ENCODE measurements at regions not wholly inside any gene's neighbourhood (a gene's known extent, or its start where the extent isn't known, plus 50 kb on each side); places are given as distances from the start of the nearest gene placed in this dataset.

DNA sequence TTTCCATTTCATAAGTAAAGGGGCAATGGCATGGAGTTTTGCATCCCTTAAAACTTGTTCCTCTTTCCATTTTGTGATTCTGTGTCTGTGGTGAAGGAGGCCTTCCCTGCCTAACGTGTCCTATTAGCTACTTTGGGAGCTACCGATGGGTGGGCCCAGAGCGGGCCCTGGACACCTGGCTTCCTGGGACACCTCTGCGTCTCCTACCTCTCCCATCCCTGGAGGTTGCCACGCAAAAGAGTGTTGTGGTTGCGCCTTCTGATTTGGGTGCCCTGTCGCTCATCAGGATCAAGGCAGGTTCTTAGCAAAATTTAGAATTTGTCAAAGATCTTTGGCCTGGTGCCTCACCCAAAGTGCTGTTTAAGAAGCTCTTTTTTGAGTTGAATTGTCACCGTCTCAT is 116.4 kb upstream of the CACNA1E start:
- H3K27me3 ChIP-seq (replicated peaks; ENCODE audit: control insufficient read depth, insufficient read depth, low read length) = peaks cover 3% of the 10 kb centered on the region
- H3K4me3 ChIP-seq (ENCODE audit: low read length) = no peak overlapping the region
- H3K9me3 ChIP-seq (ENCODE audit: control insufficient read depth, low read length) = peaks cover 7% of the 10 kb centered on the region
- no peaks in the 10 kb centered on the region for H3K36me3 ChIP-seq (ENCODE audit: control insufficient read depth, insufficient read depth, low read length, severe bottlenecking)
- H3K4me1 ChIP-seq (ENCODE audit: control insufficient read depth, insufficient read depth, low read length) = no peaks in the 10 kb centered on the region
- no peak for DNase-seq (ENCODE audit: low read depth)
- no peak overlapping the region for H3K9ac ChIP-seq (ENCODE audit: low read length)

DNA sequence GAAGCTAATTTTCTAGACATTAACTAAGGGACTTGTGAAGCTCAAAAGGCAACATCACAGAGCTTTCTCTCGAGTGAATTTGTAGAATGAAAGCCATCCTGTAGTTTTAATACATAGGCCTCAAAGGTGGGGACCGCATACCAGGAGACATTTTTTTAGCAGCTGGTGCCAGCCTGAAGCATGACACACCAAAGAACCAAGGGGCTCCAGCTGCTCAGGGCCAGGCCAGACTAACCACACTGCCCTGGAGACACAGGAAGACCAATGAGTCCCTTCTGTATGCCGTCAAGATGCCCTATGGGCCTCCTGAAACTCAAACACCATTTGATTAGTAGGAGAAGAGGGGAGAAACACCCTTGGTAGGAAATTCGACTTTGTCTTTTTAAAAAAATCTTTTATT is 113.9 kb upstream of the CACNA1E start:
- no peaks in the 10 kb centered on the region for H3K27me3 ChIP-seq (replicated peaks; ENCODE audit: control insufficient read depth, insufficient read depth, low read length)
- H3K9me3 ChIP-seq (ENCODE audit: control insufficient read depth, low read length) = peaks cover 10% of the 10 kb centered on the region
- no peaks in the 10 kb centered on the region for H3K36me3 ChIP-seq (ENCODE audit: control insufficient read depth, insufficient read depth, low read length, severe bottlenecking)
- H3K4me3 ChIP-seq (ENCODE audit: low read length) = no peak overlapping the region
- H3K9ac ChIP-seq (ENCODE audit: low read length) = no peak overlapping the region
- DNase-seq (ENCODE audit: low read depth) = no peak
- H3K4me1 ChIP-seq (ENCODE audit: control insufficient read depth, insufficient read depth, low read length) = no peaks in the 10 kb centered on the region

DNA sequence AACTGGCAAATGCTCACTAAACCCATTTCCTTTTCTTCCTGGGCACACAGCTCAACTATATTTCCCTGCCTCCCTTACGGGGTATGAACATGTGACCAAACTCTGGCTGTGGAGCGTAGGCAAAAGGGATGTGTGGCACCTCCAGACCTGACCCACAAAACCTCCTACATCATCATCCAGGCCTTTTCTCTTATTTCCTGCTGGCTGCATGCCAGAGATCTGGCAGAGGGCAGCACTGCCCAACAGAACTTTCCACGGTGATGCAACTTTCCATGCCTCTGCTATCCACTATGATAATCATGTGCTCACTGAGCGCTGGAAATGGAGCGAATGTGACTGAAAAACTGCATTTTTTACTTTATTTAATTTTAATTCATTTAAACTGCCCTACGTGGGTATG is 99.6 kb upstream of the CACNA1E start:
- no peak for DNase-seq (ENCODE audit: low read depth)
- peaks cover 2% of the 10 kb centered on the region for H3K27me3 ChIP-seq (replicated peaks; ENCODE audit: control insufficient read depth, insufficient read depth, low read length)
- no peak overlapping the region for H3K9ac ChIP-seq (ENCODE audit: low read length)
- H3K36me3 ChIP-seq (ENCODE audit: control insufficient read depth, insufficient read depth, low read length, severe bottlenecking) = no peaks in the 10 kb centered on the region
- H3K4me1 ChIP-seq (ENCODE audit: control insufficient read depth, insufficient read depth, low read length) = no peaks in the 10 kb centered on the region
- peaks cover 8% of the 10 kb centered on the region for H3K9me3 ChIP-seq (ENCODE audit: control insufficient read depth, low read length)
- H3K4me3 ChIP-seq (ENCODE audit: low read length) = no peak overlapping the region

DNA sequence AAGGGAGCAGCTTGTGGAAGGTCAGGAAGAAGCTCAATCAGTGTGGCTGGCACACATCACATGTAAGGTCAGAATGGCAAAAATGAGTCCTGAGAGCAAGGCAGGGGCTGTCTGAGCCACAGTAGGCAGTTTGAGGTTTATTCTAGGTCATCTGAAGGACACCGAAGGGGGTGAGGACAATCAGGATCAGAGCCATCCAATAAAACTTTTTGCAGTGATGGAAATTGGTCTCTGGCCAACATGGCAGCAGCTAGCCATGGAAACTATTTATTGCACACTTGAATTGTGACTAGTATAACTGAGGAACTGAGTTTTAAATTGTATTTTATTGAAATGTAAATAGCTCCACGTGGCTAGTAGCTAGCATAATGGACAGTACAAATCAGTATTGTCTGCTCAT is 97.0 kb upstream of the CACNA1E start:
- no peak overlapping the region for H3K9ac ChIP-seq (ENCODE audit: low read length)
- H3K9me3 ChIP-seq (ENCODE audit: control insufficient read depth, low read length) = peaks cover 4% of the 10 kb centered on the region
- no peaks in the 10 kb centered on the region for H3K4me1 ChIP-seq (ENCODE audit: control insufficient read depth, insufficient read depth, low read length)
- H3K4me3 ChIP-seq (ENCODE audit: low read length) = no peak overlapping the region
- H3K36me3 ChIP-seq (ENCODE audit: control insufficient read depth, insufficient read depth, low read length, severe bottlenecking) = no peaks in the 10 kb centered on the region
- no peak for DNase-seq (ENCODE audit: low read depth)
- H3K27me3 ChIP-seq (replicated peaks; ENCODE audit: control insufficient read depth, insufficient read depth, low read length) = peaks cover 13% of the 10 kb centered on the region

DNA sequence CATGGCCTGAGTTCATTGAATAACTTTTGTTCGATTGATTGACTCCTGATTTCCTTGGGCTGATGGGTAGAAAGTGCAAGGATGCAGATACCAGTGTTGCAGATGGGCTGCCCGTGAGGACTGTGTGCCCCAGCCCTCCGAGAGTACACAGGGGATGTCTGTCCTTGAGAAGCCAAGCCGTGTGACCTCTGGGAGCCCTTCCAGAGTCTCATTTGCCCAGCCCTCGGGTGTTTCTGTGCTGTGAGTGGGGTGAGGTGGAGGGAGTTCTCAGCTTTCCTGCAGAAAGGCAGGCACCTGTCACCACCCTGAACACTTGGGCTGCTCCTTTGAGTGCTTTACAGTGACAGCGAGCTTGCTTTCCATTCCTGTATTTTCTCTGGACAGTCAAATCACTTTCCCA is 96.4 kb upstream of the CACNA1E start:
- no peak overlapping the region for H3K4me3 ChIP-seq (ENCODE audit: low read length)
- peaks cover 15% of the 10 kb centered on the region for H3K27me3 ChIP-seq (replicated peaks; ENCODE audit: control insufficient read depth, insufficient read depth, low read length)
- DNase-seq (ENCODE audit: low read depth) = no peak
- H3K36me3 ChIP-seq (ENCODE audit: control insufficient read depth, insufficient read depth, low read length, severe bottlenecking) = no peaks in the 10 kb centered on the region
- H3K9ac ChIP-seq (ENCODE audit: low read length) = no peak overlapping the region
- H3K9me3 ChIP-seq (ENCODE audit: control insufficient read depth, low read length) = peaks cover 4% of the 10 kb centered on the region
- no peaks in the 10 kb centered on the region for H3K4me1 ChIP-seq (ENCODE audit: control insufficient read depth, insufficient read depth, low read length)

DNA sequence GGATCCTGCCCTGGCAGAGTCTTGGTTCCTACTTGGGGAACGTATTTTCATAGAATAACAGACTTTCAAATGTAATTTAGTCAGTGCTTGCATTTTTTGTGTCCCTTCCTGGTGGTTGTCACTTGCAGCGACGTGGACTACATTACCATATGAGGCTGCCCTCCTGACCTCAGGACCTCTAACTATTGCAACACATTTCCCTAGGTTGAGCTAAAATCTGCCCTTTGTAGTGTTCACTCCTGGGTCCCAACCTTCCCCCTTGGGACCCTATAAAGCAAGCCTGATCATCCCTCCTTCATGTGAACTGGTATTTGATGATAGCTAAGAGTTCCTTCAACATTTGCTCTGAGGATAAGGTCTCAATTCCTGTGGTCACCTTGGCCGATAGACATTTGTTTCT is 95.6 kb upstream of the CACNA1E start:
- no peak for DNase-seq (ENCODE audit: low read depth)
- Histone ChIP-seq H3K4me1 (ENCODE audit: control insufficient read depth, insufficient read depth, low read length) (no peaks in the 10 kb centered on the region), H3K36me3 (ENCODE audit: control insufficient read depth, insufficient read depth, low read length, severe bottlenecking) (no peaks in the 10 kb centered on the region), H3K9ac (ENCODE audit: low read length) (no peak overlapping the region), H3K27me3 (replicated peaks; ENCODE audit: control insufficient read depth, insufficient read depth, low read length) (peaks cover 17% of the 10 kb centered on the region), H3K4me3 (ENCODE audit: low read length) (no peak overlapping the region), H3K9me3 (ENCODE audit: control insufficient read depth, low read length) (peaks cover 4% of the 10 kb centered on the region)

DNA sequence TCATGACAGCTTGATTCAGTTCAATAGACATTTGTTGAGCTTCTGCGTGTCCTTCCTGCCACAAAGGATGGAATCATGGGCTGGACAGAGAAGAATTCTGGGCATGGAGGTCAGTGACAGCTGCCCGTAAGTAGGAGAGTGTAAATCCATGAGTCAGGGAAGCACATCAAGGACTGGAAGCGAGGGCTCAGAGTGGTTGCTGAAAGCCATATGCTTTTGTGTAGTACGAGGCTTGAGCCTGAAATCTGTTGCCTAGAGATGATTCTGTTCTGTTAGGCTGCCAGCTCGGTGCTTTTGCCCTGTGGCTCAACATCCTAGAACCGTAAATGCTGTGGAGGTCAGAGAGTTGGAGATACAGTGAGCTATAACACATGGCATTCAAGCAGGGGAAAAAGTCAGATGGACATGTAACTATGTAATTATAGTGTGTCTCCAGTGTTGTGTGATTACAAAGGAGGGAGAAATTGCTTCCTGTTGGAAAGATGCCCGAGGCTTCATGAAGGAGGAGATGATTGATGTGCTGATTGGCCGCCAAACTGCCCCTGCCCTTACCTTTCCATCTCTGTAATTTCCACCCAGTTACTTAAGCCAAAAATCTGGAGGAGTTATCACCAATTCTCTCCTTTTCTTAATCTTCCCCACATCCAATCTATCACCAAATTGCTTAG is 92.8 kb upstream of the CACNA1E start:
- Histone ChIP-seq H3K9ac (ENCODE audit: low read length) (no peak overlapping the region), H3K36me3 (ENCODE audit: control insufficient read depth, insufficient read depth, low read length, severe bottlenecking) (no peaks in the 10 kb centered on the region), H3K9me3 (ENCODE audit: control insufficient read depth, low read length) (peaks cover 4% of the 10 kb centered on the region), H3K27me3 (replicated peaks; ENCODE audit: control insufficient read depth, insufficient read depth, low read length) (peaks cover 20% of the 10 kb centered on the region), H3K4me1 (ENCODE audit: control insufficient read depth, insufficient read depth, low read length) (no peaks in the 10 kb centered on the region), H3K4me3 (ENCODE audit: low read length) (no peak overlapping the region)
- DNase-seq (ENCODE audit: low read depth) = no peak

DNA sequence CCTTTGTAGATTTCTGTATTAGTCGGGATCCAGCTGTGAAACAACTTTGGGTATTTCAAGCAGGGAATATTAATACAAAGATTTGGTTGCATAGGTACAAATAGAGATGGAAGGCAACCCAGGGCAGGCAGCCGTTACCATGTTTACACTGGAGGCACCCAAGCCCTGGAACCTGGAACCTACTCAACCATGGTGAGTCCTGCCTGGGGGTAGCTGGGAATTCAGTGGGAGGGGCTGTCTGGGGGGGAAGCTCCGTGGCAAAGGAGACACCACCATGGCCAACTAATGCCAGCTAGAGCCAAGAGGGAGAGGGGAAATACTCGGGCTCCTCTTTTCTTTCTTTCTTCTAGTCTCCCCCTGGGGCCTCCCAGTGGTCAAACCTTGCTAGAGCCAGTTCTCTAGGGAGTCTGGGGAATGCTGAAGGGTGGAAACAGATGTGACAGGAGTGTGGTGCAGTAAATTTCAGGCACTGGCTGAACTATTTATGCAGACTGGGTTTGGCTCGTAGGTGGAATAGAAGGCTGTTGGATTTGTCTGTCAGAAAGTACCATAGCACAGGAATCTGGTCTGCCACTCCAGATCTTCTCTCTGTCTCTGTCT is 91.9 kb upstream of the CACNA1E start:
- Histone ChIP-seq H3K9me3 (ENCODE audit: control insufficient read depth, low read length) (peaks cover 4% of the 10 kb centered on the region), H3K27me3 (replicated peaks; ENCODE audit: control insufficient read depth, insufficient read depth, low read length) (peaks cover 20% of the 10 kb centered on the region), H3K4me3 (ENCODE audit: low read length) (no peak overlapping the region), H3K4me1 (ENCODE audit: control insufficient read depth, insufficient read depth, low read length) (no peaks in the 10 kb centered on the region), H3K36me3 (ENCODE audit: control insufficient read depth, insufficient read depth, low read length, severe bottlenecking) (no peaks in the 10 kb centered on the region), H3K9ac (ENCODE audit: low read length) (no peak overlapping the region)
- DNase-seq (ENCODE audit: low read depth) = no peak

DNA sequence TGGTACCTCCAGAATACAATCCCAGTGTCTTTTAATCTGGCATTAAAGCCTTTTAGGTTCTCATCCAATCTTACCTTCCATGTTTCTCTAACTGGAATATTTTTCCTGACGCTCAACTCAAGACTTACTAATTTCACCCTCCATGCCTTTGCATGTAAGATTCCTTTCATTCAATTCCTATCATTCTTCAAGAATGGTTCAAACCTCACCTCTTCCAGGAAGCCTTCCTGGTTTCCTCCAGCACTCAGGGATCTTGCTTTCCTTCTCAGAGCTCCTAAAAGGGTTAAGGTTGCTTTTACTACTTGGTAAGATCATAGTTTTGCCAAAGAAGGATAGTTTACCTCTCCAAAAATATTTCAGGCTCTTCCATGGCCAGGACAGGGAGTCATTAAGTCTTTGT is 91.2 kb upstream of the CACNA1E start:
- Histone ChIP-seq H3K4me1 (ENCODE audit: control insufficient read depth, insufficient read depth, low read length) (no peaks in the 10 kb centered on the region), H3K27me3 (replicated peaks; ENCODE audit: control insufficient read depth, insufficient read depth, low read length) (peaks cover 25% of the 10 kb centered on the region), H3K4me3 (ENCODE audit: low read length) (no peak overlapping the region), H3K9ac (ENCODE audit: low read length) (no peak overlapping the region), H3K9me3 (ENCODE audit: control insufficient read depth, low read length) (peaks cover 4% of the 10 kb centered on the region), H3K36me3 (ENCODE audit: control insufficient read depth, insufficient read depth, low read length, severe bottlenecking) (no peaks in the 10 kb centered on the region)
- DNase-seq (ENCODE audit: low read depth) = no peak

DNA sequence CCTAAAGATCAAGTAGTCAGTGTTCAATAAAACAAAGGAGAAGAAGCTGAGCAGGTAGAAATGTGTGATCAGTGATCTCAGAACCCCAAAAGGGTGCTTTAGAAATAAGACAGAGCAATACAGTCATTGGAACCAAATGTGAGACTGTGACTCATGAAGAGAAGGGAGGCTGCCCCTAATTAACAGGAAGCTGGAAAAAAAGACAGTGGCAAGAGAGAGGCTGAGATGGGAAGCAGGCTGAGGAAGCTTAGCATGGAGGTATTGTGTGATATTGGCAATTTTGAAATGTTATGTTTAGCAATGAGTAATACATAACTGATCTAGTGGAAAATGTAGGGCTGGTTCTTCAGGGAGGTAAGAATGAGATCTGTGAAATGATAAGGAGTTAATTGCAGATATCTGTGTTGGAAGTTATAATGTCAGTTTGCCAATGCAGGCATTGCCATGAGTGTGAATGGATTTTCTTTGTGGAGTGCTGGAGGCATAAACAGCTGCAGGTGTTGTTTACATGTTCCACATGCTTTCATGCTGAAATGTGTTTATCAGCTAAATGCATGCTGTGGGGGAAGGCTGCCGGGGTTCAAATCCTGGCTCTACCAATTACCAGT is 90.6 kb upstream of the CACNA1E start:
- H3K4me3 ChIP-seq (ENCODE audit: low read length) = no peak overlapping the region

DNA sequence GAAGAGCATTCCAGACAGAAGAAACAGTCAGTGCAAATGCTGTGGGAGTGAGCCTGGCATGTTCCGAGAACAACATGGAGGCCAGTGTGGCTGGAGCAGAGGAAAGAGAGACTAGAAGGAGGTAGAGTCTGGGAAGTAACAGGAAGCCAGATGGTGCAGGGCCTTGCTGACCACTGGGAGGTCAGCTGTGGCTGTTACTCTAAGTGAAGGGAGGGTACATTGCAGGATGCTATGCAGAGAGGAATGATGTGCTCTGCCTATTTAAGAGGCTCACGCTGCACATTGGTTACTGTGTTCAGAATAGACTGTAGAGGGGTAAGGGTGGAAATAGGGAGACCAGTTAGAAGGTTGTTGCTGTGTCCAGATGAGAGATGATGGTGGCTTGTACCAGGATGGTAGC is 88.6 kb upstream of the CACNA1E start:
- no peaks in the 10 kb centered on the region for H3K36me3 ChIP-seq (ENCODE audit: control insufficient read depth, insufficient read depth, low read length, severe bottlenecking)
- H3K9ac ChIP-seq (ENCODE audit: low read length) = no peak overlapping the region
- H3K9me3 ChIP-seq (ENCODE audit: control insufficient read depth, low read length) = no peaks in the 10 kb centered on the region
- no peak overlapping the region for H3K4me3 ChIP-seq (ENCODE audit: low read length)
- peaks cover 25% of the 10 kb centered on the region for H3K27me3 ChIP-seq (replicated peaks; ENCODE audit: control insufficient read depth, insufficient read depth, low read length)
- DNase-seq (ENCODE audit: low read depth) = no peak
- no peaks in the 10 kb centered on the region for H3K4me1 ChIP-seq (ENCODE audit: control insufficient read depth, insufficient read depth, low read length)

More for the DNA sequence above, 90.6 kb upstream of the CACNA1E start:
- Histone ChIP-seq H3K9ac (ENCODE audit: low read length) (no peak overlapping the region), H3K9me3 (ENCODE audit: control insufficient read depth, low read length) (peaks cover 4% of the 10 kb centered on the region), H3K27me3 (replicated peaks; ENCODE audit: control insufficient read depth, insufficient read depth, low read length) (peaks cover 28% of the 10 kb centered on the region), H3K36me3 (ENCODE audit: control insufficient read depth, insufficient read depth, low read length, severe bottlenecking) (no peaks in the 10 kb centered on the region), H3K4me1 (ENCODE audit: control insufficient read depth, insufficient read depth, low read length) (no peaks in the 10 kb centered on the region)
- DNase-seq (ENCODE audit: low read depth) = no peak
